ENCODE measurements at regions not wholly inside any gene's neighbourhood (a gene's known extent, or its start where the extent isn't known, plus 50 kb on each side); places are given as distances from the start of the nearest gene placed in this dataset.
"Not testable (repeated sequence)": the region's sequence is repeated elsewhere in the genome, so short reads cannot be mapped to it uniquely, and the experiment has no call there.

DNA sequence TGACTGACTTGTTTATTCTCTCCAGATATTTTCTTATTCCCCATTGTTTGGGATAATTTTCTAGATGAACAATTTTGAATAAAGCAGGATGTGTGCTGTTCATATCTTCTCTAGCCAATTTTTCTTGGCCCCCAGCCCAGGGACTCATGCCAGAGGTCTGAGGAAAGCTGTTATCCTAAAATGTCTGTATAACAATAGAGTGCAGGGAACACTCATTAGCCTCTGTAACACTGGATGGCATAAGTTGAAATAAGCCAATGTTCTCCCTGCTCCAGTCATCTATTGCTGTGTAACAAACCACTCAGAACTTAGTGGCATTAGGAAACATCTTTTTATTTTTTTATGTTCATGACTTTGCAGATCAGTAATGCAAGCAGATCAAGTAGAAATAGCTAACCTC lies 121.7 kb upstream of the TRIM24 start:
- H2BK12ac ChIP-seq (ENCODE audit: low read length) = no peak overlapping the region
- H3K79me1 ChIP-seq (ENCODE audit: low read depth, low read length) = no peaks in the 10 kb centered on the region
- H3K27ac ChIP-seq (replicated peaks; ENCODE audit: low read length) = no peak overlapping the region
- H3K9me3 ChIP-seq (replicated peaks in 1 of 2; ENCODE audit: control insufficient read depth in 2 of 2, insufficient read depth in 1 of 2, low read depth in 1 of 2, low read length in 2 of 2) = peaks cover 2 to 36% of the 10 kb centered on the region in 2 donors
- no peak overlapping the region for H3K4me2 ChIP-seq (ENCODE audit: insufficient read depth, low read length, poor library complexity, severe bottlenecking)
- no peak overlapping the region for H3K9ac ChIP-seq (ENCODE audit: low read depth, low read length, poor library complexity)
- H3K18ac ChIP-seq (ENCODE audit: low read length) = no peak overlapping the region
- H3K4me3 ChIP-seq (ENCODE audit: low read length in 2 of 2) = no peak overlapping the region
- DNase-seq (ENCODE audit: low spot score) = no peak
- H2BK15ac ChIP-seq (ENCODE audit: low read length) = no peak overlapping the region
- H2AFZ ChIP-seq (ENCODE audit: low read length) = no peak overlapping the region
- H3K14ac ChIP-seq (ENCODE audit: low read length) = no peak overlapping the region
- no peaks in the 10 kb centered on the region for H3K36me3 ChIP-seq (replicated peaks in 1 of 2; ENCODE audit: control insufficient read depth in 2 of 2, insufficient read depth in 2 of 2, low read length in 2 of 2)
- no peak overlapping the region for H2BK120ac ChIP-seq (ENCODE audit: low read depth, low read length)
- no peak overlapping the region for H2AK5ac ChIP-seq (ENCODE audit: low read depth, low read length)
- no peak overlapping the region for H2BK5ac ChIP-seq (ENCODE audit: low read length)
- no peak overlapping the region for H3K4ac ChIP-seq (ENCODE audit: low read length)
- H3K23ac ChIP-seq (ENCODE audit: low read depth, low read length, poor library complexity) = no peak overlapping the region
- H3K4me1 ChIP-seq (ENCODE audit: control insufficient read depth in 2 of 2, insufficient read depth in 1 of 2, low read depth in 1 of 2, low read length in 2 of 2) = no peaks in the 10 kb centered on the region
- H4K91ac ChIP-seq (ENCODE audit: low read depth, low read length, poor library complexity) = no peak overlapping the region
- no peaks in the 10 kb centered on the region for H3K27me3 ChIP-seq (ENCODE audit: control insufficient read depth in 3 of 3, insufficient read depth in 3 of 3, low read depth in 1 of 3, low read length in 3 of 3)
- no peak overlapping the region for H4K8ac ChIP-seq (ENCODE audit: low read depth, low read length)

DNA sequence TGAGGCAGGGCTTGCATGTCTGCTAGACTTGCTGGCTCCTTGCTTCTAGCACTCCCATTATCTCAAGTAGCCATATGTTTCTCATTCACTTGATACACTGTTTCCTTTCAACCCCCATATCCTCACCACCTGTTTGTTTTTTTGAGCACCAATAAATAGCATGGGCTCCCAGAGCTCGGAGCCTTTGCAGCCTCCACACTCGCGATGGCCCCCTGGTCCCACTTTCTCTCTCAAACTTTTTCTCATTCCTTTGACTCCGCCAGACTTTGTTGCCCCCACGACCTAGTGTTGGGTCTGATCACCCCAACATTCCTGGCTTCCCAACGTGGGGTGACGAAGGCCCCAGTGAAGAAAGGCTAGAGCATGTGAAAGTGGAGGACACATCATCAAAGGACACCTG lies 120.8 kb upstream of the TRIM24 start:
- H4K91ac ChIP-seq (ENCODE audit: low read depth, low read length, poor library complexity); H3K4me2 ChIP-seq (ENCODE audit: insufficient read depth, low read length, poor library complexity, severe bottlenecking); H2BK15ac ChIP-seq (ENCODE audit: low read length); H3K18ac ChIP-seq (ENCODE audit: low read length); H2AFZ ChIP-seq (ENCODE audit: low read length); H3K9ac ChIP-seq (ENCODE audit: low read depth, low read length, poor library complexity); H3K4me3 ChIP-seq (ENCODE audit: low read length in 2 of 2); DNase-seq (ENCODE audit: low spot score); H4K8ac ChIP-seq (ENCODE audit: low read depth, low read length); H3K27me3 ChIP-seq (ENCODE audit: control insufficient read depth in 3 of 3, insufficient read depth in 3 of 3, low read depth in 1 of 3, low read length in 3 of 3); H2BK120ac ChIP-seq (ENCODE audit: low read depth, low read length); H2AK5ac ChIP-seq (ENCODE audit: low read depth, low read length); H3K27ac ChIP-seq (replicated peaks; ENCODE audit: low read length); H3K36me3 ChIP-seq (replicated peaks in 1 of 2; ENCODE audit: control insufficient read depth in 2 of 2, insufficient read depth in 2 of 2, low read length in 2 of 2); H3K14ac ChIP-seq (ENCODE audit: low read length); H3K79me1 ChIP-seq (ENCODE audit: low read depth, low read length); H2BK5ac ChIP-seq (ENCODE audit: low read length); H2BK12ac ChIP-seq (ENCODE audit: low read length); H3K4me1 ChIP-seq (ENCODE audit: control insufficient read depth in 2 of 2, insufficient read depth in 1 of 2, low read depth in 1 of 2, low read length in 2 of 2); H3K23ac ChIP-seq (ENCODE audit: low read depth, low read length, poor library complexity); H3K4ac ChIP-seq (ENCODE audit: low read length): not testable (repeated sequence)
- no CpG with 5 or more reads among the region's 7 CpGs for WGBS, 2 donors (ENCODE audit: extremely low coverage in 2 of 2, insufficient read length in 2 of 2, insufficient replicate concordance in 1 of 2)
- H3K9me3 ChIP-seq (replicated peaks in 1 of 2; ENCODE audit: control insufficient read depth in 2 of 2, insufficient read depth in 1 of 2, low read depth in 1 of 2, low read length in 2 of 2) = peaks cover 2 to 37% of the 10 kb centered on the region in 2 donors

DNA sequence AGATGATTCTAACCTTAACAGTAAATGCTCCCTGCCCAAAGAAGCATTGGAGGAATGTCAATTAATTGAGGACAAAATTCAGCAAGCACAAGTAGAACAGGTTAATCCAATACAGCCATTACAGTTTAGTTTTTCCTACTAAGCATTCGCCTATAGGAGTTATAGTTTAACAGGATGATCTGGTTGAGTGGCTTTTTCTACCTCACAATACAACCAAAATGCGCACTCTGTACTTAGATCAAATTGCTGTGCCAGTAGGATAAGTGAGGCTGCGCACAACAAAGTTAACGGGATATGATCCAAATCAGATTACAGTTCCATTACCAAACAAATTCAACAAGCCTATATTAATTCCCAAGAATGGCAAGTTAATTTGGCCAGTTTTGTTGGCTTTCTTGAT lies 117.1 kb upstream of the TRIM24 start:
- no peak overlapping the region for H2BK120ac ChIP-seq (ENCODE audit: low read depth, low read length)
- no peaks in the 10 kb centered on the region for H3K4me1 ChIP-seq (ENCODE audit: control insufficient read depth in 2 of 2, insufficient read depth in 1 of 2, low read depth in 1 of 2, low read length in 2 of 2)
- H3K4me2 ChIP-seq (ENCODE audit: insufficient read depth, low read length, poor library complexity, severe bottlenecking) = no peak overlapping the region
- no peak overlapping the region for H2BK15ac ChIP-seq (ENCODE audit: low read length)
- no peak overlapping the region for H3K4ac ChIP-seq (ENCODE audit: low read length)
- H2BK5ac ChIP-seq (ENCODE audit: low read length) = no peak overlapping the region
- DNase-seq (ENCODE audit: low spot score) = no peak
- no peak overlapping the region for H3K27ac ChIP-seq (replicated peaks; ENCODE audit: low read length)
- H3K27me3 ChIP-seq (ENCODE audit: control insufficient read depth in 3 of 3, insufficient read depth in 3 of 3, low read depth in 1 of 3, low read length in 3 of 3) = no peaks in the 10 kb centered on the region
- H3K79me1 ChIP-seq (ENCODE audit: low read depth, low read length) = no peaks in the 10 kb centered on the region
- no peak overlapping the region for H3K23ac ChIP-seq (ENCODE audit: low read depth, low read length, poor library complexity)
- H4K91ac ChIP-seq (ENCODE audit: low read depth, low read length, poor library complexity) = no peak overlapping the region
- H3K14ac ChIP-seq (ENCODE audit: low read length) = no peak overlapping the region
- no CpG with 5 or more reads among the region's 4 CpGs for WGBS, 2 donors (ENCODE audit: extremely low coverage in 2 of 2, insufficient read length in 2 of 2, insufficient replicate concordance in 1 of 2)
- no peak overlapping the region for H3K18ac ChIP-seq (ENCODE audit: low read length)
- no peaks in the 10 kb centered on the region for H3K36me3 ChIP-seq (replicated peaks in 1 of 2; ENCODE audit: control insufficient read depth in 2 of 2, insufficient read depth in 2 of 2, low read length in 2 of 2)
- H3K4me3 ChIP-seq (ENCODE audit: low read length in 2 of 2) = no peak overlapping the region
- H3K9ac ChIP-seq (ENCODE audit: low read depth, low read length, poor library complexity) = no peak overlapping the region
- H3K9me3 ChIP-seq (replicated peaks in 1 of 2; ENCODE audit: control insufficient read depth in 2 of 2, insufficient read depth in 1 of 2, low read depth in 1 of 2, low read length in 2 of 2) = peaks cover 10 to 51% of the 10 kb centered on the region in 2 donors
- H4K8ac ChIP-seq (ENCODE audit: low read depth, low read length) = no peak overlapping the region
- H2BK12ac ChIP-seq (ENCODE audit: low read length) = no peak overlapping the region
- H2AK5ac ChIP-seq (ENCODE audit: low read depth, low read length) = no peak overlapping the region
- H2AFZ ChIP-seq (ENCODE audit: low read length) = no peak overlapping the region

DNA sequence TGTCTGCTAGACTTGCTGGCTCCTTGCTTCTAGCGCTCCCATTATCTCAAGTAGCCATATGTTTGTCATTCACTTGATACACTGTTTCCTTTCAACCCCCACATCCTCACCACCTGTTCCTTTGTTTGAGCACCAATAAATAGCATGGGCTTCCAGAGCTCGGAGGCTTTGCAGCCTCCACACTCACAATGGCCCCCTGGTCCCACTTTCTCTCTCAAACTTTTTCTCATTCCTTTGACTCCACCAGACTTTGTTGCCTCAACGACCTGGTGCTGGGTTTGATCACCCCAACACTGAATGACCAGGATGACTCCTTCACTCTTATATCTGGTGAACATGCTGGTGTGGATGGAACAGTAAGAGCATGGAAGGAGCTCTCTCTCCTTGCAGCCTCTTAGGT lies 114.5 kb upstream of the TRIM24 start:
- H3K9me3 ChIP-seq (replicated peaks in 1 of 2; ENCODE audit: control insufficient read depth in 2 of 2, insufficient read depth in 1 of 2, low read depth in 1 of 2, low read length in 2 of 2) = peaks cover 9 to 44% of the 10 kb centered on the region in 2 donors
- no peak overlapping the region for H2BK120ac ChIP-seq (ENCODE audit: low read depth, low read length)
- H3K79me1 ChIP-seq (ENCODE audit: low read depth, low read length) = no peaks in the 10 kb centered on the region
- no peaks in the 10 kb centered on the region for H3K36me3 ChIP-seq (replicated peaks in 1 of 2; ENCODE audit: control insufficient read depth in 2 of 2, insufficient read depth in 2 of 2, low read length in 2 of 2)
- no peak for DNase-seq (ENCODE audit: low spot score)
- H3K4me2 ChIP-seq (ENCODE audit: insufficient read depth, low read length, poor library complexity, severe bottlenecking) = no peak overlapping the region
- no peaks in the 10 kb centered on the region for H3K27me3 ChIP-seq (ENCODE audit: control insufficient read depth in 3 of 3, insufficient read depth in 3 of 3, low read depth in 1 of 3, low read length in 3 of 3)
- no peak overlapping the region for H3K18ac ChIP-seq (ENCODE audit: low read length)
- H2AFZ ChIP-seq (ENCODE audit: low read length) = no peak overlapping the region
- no peak overlapping the region for H3K14ac ChIP-seq (ENCODE audit: low read length)
- no peak overlapping the region for H3K4me3 ChIP-seq (ENCODE audit: low read length in 2 of 2)
- H3K27ac ChIP-seq (replicated peaks; ENCODE audit: low read length) = no peak overlapping the region
- no peaks in the 10 kb centered on the region for H3K4me1 ChIP-seq (ENCODE audit: control insufficient read depth in 2 of 2, insufficient read depth in 1 of 2, low read depth in 1 of 2, low read length in 2 of 2)
- H2BK12ac ChIP-seq (ENCODE audit: low read length) = no peak overlapping the region
- no CpG with 5 or more reads among the region's 3 CpGs for WGBS, 2 donors (ENCODE audit: extremely low coverage in 2 of 2, insufficient read length in 2 of 2, insufficient replicate concordance in 1 of 2)
- no peak overlapping the region for H3K9ac ChIP-seq (ENCODE audit: low read depth, low read length, poor library complexity)
- H4K91ac ChIP-seq (ENCODE audit: low read depth, low read length, poor library complexity) = no peak overlapping the region
- no peak overlapping the region for H4K8ac ChIP-seq (ENCODE audit: low read depth, low read length)
- no peak overlapping the region for H2BK5ac ChIP-seq (ENCODE audit: low read length)
- no peak overlapping the region for H3K23ac ChIP-seq (ENCODE audit: low read depth, low read length, poor library complexity)
- H3K4ac ChIP-seq (ENCODE audit: low read length) = no peak overlapping the region
- no peak overlapping the region for H2BK15ac ChIP-seq (ENCODE audit: low read length)
- H2AK5ac ChIP-seq (ENCODE audit: low read depth, low read length) = no peak overlapping the region

Measured in neuronal stem cell (in vitro differentiated cells).